ENCODE measurements at regions not wholly inside any gene's neighbourhood (a gene's known extent, or its start where the extent isn't known, plus 50 kb on each side); places are given as distances from the start of the nearest gene placed in this dataset.

GRCh38 chr4:134308910-134309309 is 107.3 kb upstream of the PABPC4L start:
- no peak overlapping the region for H3K4me3 ChIP-seq (replicated peaks in 1 of 3; ENCODE audit: insufficient read depth in 1 of 3, low read depth in 1 of 3, low read length in 3 of 3)
- H4K20me1 ChIP-seq (replicated peaks; ENCODE audit: control insufficient read depth, extremely low read depth, insufficient read depth, low read length): no peaks in the 10 kb centered on the region
- FAIRE-seq (no peak), DNase-seq (ENCODE audit: low read depth, low spot score) (no peak)
- TF ChIP-seq POLR2AphosphoS5 (IDR thresholded peaks at IDR 0.05; ENCODE audit: insufficient read depth, low read depth, low read length) (no peak), EZH2 (IDR thresholded peaks at IDR 0.05; ENCODE audit: borderline replicate concordance, low read depth, low read length, severe bottlenecking) (no peak), CTCF (IDR thresholded peaks at IDR 0.05; ENCODE audit: extremely low read depth in 1 of 2, insufficient read depth in 1 of 2, low read depth in 1 of 2, low read length in 2 of 2) (no peak), MAX (IDR thresholded peaks at IDR 0.05; ENCODE audit: insufficient read depth, insufficient read length) (no peak), GATA2 (IDR thresholded peaks at IDR 0.05; ENCODE audit: insufficient read depth, insufficient read length, low read depth, low read length) (no peak), JUN (IDR thresholded peaks at IDR 0.05; ENCODE audit: borderline replicate concordance, insufficient read depth, insufficient read length, low read depth) (no peak), POLR2A (IDR thresholded peaks at IDR 0.05; ENCODE audit: low read depth, low read length) (no peak), MYC (IDR thresholded peaks at IDR 0.05; ENCODE audit: low read depth, low read length) (no peak)
- H3K9me1 ChIP-seq (replicated peaks; ENCODE audit: control insufficient read depth, extremely low read depth, insufficient read depth, low read length): no peaks in the 10 kb centered on the region
- H2AFZ ChIP-seq (ENCODE audit: low read depth, low read length): no peak overlapping the region
- no peaks in the 10 kb centered on the region for H3K4me1 ChIP-seq (ENCODE audit: control insufficient read depth, extremely low read depth, insufficient read depth, low read length)
- no peak overlapping the region for H3K4me2 ChIP-seq (ENCODE audit: insufficient read depth, low read length)
- H3K27ac ChIP-seq (ENCODE audit: insufficient read depth, low read depth, low read length): no peak overlapping the region
- no peak overlapping the region for H3K9ac ChIP-seq (replicated peaks; ENCODE audit: extremely low read depth, insufficient read depth, low read length)
- CTCF ChIA-PET: interaction anchor here (1.2 kb wide), 1 partner anchor 19 kb away, joined by 4 read pairs; no protein-coding TSS in a partner anchor
- H3K79me2 ChIP-seq (ENCODE audit: control insufficient read depth, insufficient read depth, low read length): no peaks in the 10 kb centered on the region
- BruUV-seq (replicated peaks): no TSS peak
- dilution Hi-C loops (cut with MboI; ENCODE audit: extremely low pct_ligation_motif_present, low sequenced_read_pairs) (no loop called here), intact Hi-C loops (cut with micrococcal nuclease) (no loop called here)
- H3K9me3 ChIP-seq (replicated peaks; ENCODE audit: control insufficient read depth, insufficient read depth, low read length): no peaks in the 10 kb centered on the region
- POLR2A ChIA-PET: no interaction called here
- H3K36me3 ChIP-seq (ENCODE audit: control insufficient read depth in 2 of 2, extremely low read depth in 1 of 2, insufficient read depth in 2 of 2, low read length in 2 of 2): no peaks in the 10 kb centered on the region
- H3K27me3 ChIP-seq (ENCODE audit: control insufficient read depth in 2 of 2, insufficient read depth in 2 of 2, low read length in 2 of 2): no peaks in the 10 kb centered on the region
